HG03280 (cell line): ENCODE measurements at regions not wholly inside any gene's neighbourhood (a gene's known extent, or its start where the extent isn't known, plus 50 kb on each side); places are given as distances from the start of the nearest gene placed in this dataset.
A peak's percentile ranks its signal among the peaks of the same experiment; 100 is the strongest.
"Not testable (repeated sequence)": the region's sequence is repeated elsewhere in the genome, so short reads cannot be mapped to it uniquely, and the experiment has no call there.

Experiments
- ATAC-seq: cut with Tn5 transposase; IDR thresholded peaks from one replicate; pipeline ENCODE4 v1.9.1; 2021; ENCODE audit warnings: mild to moderate bottlenecking, moderate library complexity; ENCODE audit not compliant: unreplicated experiment

DNA sequence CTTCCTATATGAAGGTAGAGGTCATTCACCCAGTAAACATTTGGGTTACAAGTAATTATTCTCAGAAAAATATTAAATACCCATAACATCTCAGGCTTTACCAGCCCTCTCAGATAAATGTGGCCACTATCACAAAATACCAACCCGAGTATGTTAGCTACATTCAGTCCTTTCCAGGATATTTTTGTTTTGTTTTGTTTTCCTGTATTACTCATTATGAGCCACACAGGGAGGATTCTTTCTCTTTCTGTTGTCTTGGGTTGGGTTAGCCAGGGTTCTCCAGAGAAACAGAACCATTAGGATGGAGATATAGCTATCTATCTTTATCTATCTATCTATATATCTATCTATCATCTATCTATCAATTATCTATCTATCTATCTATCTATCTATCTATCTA is 947.6 kb upstream of the MDGA2 start:
- ATAC-seq, result no peak

DNA sequence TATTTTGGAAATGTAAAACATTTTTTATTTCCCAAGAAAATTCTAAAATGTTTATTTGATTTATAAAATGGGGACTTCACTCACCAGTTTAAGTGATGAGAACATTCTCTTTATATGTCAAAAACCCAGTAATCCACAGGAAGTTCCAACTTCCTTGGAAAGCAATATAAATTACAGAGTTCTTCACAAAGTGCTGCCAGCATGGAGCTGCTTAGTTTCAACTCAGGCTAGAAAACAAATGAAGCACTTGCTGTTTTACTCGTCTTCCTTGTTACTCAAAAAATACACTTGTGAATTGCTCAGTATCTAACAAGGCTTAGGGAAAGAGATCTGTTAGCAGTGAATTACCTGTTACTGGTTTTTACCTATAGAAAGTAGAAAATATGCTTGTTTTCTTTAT is 942.7 kb upstream of the MDGA2 start:
- ATAC-seq, result no peak

DNA sequence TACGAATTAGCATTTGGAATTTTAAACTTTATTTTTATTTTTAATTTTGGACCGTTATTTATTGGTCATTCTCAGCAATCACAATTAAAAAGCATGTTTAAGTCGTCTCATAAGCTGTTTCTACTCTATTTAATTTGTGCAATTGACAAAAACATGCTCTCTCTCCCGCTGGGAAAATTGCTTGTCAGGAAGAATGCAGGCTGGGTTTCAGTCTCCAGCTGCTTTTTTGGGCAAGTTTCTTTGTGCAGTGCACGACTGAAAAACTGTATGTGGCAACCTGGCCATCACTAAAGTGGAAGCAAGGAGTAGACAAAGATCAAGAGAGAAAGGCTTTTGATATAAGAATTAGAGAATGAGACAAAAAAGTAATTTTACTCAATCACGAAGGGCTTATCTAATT is 941.5 kb upstream of the MDGA2 start:
- ATAC-seq, result no peak

DNA sequence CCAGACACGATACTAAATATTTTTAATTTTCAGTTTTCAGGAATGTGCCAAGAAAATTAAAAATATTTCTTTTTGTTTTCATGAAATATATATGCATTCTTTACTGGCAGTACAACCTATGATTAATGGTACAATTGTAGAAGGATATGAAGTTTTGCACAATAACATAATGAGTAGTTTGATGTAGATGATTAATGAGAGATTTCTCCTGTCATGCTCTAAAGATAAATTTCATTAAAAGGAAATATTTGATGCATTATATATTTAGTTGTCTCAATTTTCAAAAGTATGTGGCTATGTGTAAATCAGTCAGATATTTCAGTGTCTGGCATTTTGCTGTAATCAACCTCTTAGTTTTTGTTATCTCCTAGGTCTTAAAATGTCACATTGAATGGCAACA is 940.2 kb upstream of the MDGA2 start:
- ATAC-seq, result no peak

DNA sequence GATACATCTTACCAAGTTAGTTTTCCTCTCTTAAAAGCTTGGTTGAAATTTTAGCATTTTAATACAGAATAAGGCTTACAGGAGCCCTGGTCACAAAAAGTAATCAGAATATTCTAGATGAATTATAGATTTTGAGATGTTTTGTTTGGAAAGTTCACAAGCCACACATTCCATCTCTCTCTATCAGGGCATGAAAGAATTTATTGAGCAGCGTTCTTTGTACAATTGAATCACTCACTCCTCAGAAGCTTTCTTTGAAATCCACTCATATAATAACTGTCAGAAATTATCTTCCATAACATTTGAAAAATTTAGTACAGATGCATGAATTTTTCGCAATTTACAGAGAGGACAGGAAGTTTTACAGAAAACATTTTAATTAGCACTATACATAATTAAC is 938.6 kb upstream of the MDGA2 start:
- ATAC-seq, result no peak

DNA sequence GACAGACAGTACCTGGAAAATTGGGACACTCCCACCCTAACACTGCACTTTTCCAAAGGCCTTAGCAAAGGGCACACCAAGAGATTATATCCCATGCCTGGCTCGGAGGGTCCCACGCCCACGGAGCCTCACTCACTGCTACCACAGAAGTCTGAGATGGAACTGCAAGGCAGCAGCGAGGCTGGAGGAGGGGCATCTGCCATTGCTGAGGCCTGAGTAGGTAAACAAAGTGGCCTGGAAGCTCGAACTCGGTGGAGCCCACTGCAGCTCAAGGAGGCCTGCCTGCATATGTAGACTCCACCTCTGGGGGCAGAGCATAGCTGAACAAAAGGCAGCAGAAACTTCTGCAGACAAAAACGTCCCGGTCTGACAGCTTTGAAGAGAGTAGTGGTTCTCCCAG is 931.6 kb upstream of the MDGA2 start:
- not testable (repeated sequence) for ATAC-seq

DNA sequence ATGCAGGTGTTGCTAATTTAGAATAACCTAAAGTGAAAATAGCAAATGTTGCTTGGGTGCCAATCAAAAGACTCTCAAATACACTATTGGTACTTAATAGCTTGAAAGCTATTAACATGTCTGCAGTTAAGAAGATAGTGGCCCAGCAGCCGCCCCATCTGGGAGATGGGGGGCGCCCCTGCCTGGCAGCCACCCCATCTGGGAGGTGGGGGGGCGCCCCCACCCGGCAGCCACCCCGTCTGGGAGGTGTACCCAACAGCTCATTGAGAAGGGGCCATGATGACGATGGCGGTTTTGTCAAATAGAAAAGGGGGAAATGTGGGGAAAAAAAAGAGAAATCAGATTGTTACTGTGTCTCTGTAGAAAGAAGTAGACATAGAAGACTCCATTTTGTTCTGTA is 923.1 kb upstream of the MDGA2 start:
- ATAC-seq, result no peak

DNA sequence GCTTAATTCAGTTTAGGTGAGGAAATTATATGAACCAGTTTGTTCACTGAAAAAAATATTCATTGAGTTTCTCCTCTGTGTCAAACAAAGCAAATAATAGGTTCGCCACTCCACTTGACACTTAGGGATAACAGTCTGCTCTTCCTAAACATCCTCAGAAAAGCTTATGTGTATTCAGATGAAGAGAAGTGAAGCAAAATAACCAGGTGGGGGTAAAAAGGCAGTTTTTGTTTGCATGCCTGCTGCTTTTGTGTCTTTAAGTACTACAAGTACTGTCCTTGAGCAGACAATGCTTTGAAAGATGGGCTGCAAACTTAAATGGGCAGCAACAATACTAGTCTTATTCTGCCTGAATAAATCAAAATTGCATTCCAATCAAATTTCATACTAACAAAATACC is 910.7 kb upstream of the MDGA2 start:
- no peak for ATAC-seq

DNA sequence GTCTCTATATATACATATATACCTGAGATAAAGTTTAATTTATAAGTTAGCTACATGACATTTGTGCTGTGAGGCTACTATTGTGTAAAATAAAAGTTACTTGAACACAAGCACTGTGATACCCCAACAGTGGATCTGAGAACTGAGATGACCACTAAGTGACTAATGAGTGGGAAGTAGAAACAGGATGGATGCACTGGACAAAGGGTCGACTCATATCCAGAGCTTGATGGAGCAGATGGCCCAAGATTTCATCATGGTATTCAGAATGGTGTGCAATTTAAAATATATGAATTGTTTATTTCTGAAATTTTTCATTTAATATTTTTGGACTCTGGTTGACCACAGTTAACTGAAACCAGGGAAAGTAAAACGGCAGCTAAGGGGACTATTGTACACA is 908.6 kb upstream of the MDGA2 start:
- ATAC-seq, result peak; percentile 72

DNA sequence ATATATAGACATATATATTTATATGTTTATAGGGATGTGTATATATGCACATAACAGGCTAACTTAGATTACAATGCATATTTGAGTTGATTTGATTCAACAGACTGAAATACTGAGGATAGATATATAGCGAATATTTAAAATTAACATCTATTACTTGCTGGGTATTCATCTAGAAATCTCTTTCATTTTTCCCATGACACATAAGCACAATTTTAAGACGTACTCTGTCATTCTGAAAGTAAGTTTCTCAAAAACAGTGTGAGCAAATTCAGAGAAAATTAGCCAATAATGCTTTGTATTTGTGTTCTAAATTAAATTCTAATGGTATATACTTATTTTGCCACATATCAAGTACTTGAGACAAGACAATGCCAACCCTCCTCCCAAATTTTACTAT is 907.5 kb upstream of the MDGA2 start:
- no peak for ATAC-seq

DNA sequence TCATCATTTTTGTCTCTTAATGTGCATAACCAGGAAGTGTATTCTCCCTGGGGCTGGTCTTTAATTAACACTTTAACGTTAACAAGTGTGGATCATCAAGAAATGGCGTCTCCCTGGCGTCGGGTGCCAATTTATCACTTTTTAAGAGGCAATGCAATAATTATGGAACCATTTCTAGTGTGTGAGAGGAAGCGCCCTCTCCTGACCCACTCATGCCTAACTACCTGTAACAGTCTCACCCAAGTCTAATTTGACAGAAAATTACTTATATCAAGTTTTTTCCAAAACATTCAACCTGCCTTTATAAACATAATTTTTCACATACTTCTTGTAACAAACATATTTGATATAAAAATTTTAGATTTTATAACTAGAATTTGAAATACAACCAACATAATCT is 905.3 kb upstream of the MDGA2 start:
- ATAC-seq, result no peak

DNA sequence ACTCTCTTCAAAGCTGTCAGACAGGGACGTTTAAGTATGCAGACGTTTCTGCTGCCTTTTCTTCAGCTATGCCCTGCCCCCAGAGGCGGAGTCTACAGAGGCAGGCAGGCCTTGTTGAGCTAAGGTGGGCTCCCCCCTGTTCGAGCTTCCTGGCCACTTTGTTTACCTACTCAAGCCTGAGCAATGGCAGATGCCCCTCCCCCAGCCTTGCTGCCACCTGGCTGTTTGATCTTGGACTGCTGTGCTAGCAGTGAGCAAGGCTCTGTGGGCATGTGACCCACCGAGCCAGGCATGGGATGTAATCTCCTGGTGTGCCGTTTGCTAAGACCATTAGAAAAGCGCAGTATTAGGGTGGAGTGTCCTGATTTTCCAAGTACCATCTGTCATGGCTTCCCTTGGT is 900.4 kb upstream of the MDGA2 start:
- ATAC-seq, result no peak

DNA sequence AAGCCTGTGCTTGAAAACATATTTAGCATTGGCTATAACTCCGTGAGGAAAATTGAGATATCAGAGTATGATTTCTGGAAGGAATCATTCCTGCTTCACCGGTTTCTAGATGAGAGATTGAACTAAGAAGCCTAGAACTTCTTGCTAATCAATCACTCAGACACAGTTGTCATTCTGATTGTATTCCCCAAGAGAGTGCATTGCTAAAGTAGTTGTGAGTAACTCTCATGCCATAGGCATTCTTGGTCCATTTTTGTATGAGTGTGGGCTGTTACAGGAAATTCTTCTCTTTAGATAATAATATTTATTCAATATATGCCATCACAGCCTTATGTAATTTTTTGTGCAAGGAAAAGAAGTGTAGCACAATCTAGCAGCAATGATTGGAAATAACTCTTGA is 893.3 kb upstream of the MDGA2 start:
- ATAC-seq, result no peak

DNA sequence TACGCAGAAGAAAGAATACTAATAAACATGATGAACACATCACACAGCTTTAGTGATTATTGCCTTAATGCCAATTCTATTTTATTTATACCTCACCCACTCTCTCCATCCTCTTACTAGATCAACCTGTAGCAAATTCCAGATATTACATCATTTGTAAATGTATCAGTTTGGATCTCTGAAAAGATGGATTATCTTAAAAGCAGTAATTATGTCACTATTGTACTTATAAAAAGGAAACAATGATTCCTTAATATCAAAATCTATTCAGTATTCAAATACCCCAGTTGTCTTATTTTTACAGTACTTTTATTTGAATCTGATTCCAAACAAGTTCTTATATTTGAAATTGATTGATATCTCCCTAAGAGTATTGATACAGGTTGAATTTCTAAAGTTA is 892.8 kb upstream of the MDGA2 start:
- no peak for ATAC-seq

DNA sequence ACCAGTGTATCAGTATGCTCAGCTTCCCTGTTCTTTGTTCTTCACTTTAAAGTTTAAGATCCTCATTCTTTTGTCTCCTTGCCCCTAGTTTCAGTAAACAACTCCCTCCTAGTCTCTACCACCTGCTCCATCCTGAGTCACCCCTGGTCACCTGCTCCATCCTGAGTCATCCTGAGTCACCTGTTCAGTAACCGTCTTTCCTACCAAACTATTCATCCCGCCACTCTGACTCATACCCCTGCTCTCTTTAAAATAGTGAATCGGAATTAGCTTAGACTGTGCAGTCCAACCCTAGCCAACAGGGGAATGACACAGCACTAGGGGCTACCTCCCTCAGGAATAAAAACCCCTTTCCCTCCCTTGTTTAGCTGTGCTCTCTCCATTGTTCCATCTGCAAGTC is 888.1 kb upstream of the MDGA2 start:
- no peak for ATAC-seq

DNA sequence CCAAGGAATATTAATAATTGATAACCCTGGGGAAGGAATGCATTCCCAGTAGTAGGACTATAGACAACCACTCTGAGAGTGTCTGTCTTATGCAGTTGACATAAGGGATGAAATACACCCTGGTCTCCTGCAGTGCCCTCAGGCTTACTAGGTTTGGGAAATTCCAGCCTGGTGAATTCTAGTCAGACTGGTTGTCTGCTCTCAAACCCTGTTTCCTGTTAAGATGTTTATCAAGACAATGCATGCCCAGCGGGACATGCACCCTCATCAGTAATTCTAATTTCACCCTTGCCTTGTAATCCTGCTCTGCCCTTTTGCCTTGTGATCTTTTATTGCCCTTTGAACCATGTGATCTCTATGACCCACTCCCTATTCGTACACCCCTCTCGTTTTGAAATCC is 886.0 kb upstream of the MDGA2 start:
- ATAC-seq, result not testable (repeated sequence)

DNA sequence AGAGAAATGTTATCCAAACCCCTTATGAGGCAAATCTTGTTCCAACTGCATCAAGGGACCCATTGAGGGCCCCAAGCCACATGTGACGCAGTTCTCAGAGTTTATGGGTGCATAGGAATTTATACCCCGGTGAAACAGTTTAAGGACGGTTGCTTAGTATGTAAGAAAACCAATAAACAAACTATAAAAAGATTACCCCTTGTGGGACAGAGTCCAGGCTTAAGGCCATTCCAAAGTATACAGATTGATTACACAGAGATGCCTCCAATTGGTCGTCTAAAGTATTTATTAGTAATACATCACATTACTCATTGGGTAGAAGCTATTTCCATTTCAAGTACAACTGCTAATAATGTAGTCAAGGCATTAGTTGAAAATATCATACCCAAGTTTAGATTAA is 885.0 kb upstream of the MDGA2 start:
- ATAC-seq, result no peak

DNA sequence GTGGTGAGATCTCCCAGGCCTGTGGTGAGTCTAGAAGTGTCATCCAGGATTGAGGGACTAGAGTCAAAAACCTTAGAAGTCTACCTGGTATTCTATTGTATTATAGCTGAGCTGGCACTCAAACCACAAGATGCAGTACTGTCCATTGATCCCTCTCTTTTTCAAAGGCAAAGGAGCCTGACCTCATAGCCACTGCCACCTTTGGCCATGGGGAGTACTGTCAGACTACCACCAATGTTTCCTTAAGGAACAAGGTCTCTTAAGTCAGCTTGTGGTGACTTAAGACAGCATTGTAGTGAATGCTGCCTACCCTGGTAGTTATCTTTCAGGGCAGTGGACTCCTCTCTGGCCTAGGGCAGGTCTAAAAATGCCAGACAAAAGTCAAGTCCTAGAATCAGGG is 878.0 kb upstream of the MDGA2 start:
- no peak for ATAC-seq

DNA sequence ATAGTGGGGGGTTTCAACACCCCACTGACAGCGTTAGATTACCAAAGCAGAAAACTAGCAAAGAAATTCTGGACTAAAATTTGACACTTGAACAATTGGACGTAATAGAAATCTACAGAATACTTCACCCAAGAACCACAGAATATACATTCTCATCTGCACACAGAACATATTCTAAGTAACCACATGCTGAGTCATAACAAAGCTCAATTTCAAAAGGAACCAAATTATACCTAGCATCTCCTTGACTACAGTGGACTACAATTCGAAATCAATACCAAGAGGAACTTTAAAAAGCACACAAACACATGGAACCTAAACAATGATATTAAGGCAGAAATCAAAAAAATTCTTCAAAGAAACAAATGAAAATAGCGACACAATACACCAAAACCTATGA is 871.6 kb upstream of the MDGA2 start:
- no peak for ATAC-seq

DNA sequence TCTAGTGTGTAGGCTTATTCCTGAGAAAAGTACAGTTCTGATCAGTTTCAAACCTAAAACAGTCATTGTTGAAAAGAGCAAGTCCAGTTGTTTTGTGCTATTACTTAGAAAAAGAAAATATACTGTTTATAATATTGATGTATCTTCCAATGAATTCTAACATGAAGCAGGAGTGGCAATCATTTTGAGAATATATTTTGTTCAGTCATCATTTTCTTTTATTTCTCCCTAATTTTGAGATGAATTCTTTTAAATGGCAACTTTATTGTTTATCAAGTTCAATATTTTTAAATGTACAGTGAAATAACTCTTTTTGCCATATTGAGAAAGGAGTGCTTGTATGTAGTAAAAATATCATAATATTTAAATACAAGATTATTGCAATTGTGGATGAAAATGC is 862.2 kb upstream of the MDGA2 start:
- no peak for ATAC-seq

DNA sequence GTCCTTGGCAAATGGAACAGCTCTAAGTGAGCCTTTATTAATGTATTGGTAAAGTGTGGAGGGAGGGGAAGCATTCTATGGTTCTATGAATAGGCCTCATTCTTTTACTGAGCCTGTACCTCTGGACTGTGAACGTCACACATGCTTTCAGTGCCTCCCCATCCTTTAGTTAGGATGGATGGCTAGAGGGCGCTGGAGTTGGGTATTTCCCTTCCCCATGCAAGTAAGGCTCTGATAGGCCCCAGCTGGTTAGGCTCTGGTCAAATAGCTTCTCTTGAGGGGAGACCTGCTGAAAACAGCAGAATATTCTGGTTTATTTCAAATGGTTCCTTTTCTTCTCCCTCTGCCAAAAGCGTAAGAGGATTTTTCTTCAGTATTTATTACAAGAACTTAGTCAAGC is 860.9 kb upstream of the MDGA2 start:
- ATAC-seq, result no peak

DNA sequence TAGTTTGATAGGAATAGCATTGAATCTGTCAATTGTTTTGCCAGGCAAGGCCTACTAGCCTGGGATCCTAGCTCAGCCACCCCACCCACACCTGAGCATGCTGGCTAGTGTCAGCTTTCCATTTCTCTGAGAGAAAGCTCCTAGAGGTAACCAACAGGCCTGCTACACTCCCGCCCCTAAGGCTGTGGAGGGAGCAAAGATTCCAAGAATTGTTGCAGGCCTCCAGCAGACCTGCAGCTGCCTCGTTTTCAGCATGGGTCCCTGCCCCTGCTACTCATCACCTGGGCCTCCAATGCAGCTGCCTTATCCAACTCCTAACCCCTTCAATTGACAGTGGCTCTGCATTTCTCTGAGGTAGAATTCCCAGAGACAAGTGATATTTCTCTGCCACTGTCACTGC is 852.4 kb upstream of the MDGA2 start:
- no peak for ATAC-seq

DNA sequence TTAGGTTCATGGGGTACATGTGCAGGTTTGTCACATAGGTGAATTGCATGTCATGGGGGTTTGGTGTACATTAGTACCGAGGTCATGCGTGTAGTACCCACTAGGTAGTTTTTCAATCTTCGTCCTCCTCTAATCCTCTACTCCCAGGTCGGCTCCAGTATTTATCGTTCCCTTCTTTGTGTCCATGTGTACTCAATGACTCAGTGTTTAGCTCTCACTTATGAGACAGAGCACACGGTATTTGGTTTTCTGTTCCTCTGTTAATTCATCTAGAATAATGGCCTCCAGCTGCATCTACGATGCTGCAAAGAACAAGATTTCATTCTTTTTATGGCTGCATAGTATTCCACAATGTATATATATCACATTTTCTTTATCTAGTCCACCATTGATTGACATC is 850.9 kb upstream of the MDGA2 start:
- ATAC-seq, result no peak

DNA sequence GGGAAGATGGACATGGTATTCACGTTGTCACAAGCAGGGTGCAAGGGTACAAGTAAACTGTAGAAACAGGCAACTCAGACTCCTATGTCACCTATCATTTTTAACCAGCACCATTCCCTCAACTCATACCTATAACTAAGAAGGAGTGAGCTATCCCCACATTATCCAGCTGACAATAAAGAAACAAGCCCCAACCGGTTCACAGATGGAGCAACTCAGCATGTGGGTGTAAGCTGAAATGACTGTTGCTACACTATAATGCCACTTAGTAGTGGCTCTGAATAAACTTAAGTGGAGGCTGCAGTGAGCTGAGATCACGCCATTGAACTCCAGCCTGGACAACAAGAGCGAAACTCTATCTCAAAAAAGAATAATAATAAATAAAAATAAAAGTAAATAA is 829.5 kb upstream of the MDGA2 start:
- no peak for ATAC-seq
